Activated B cell treated with CpG ODN at 0.5 μM for 24 hours (primary cell): ENCODE measurements at regions not wholly inside any gene's neighbourhood (a gene's known extent, or its start where the extent isn't known, plus 50 kb on each side); places are given as distances from the start of the nearest gene placed in this dataset.

Experiments
- ATAC-seq: fragments of 200-7000 bp; cut with Tn5 transposase; one replicate; pipeline ENCODE4 v1.10.0; 2021; ENCODE audit warnings: low read depth, mild to moderate bottlenecking, moderate library complexity
- CTCF ChIA-PET: fragments of 350-600 bp; sonication (Branson Sonifier 250); formaldehyde crosslinking; loops from one replicate; lab custom pipeline; 2021; ENCODE audit warnings: antibody characterized with exemption; lab: Charles Lee
- POLR2A ChIA-PET: fragments of 350-600 bp; sonication (Branson Sonifier 250); formaldehyde crosslinking; loops from one replicate; lab custom pipeline; 2021; ENCODE audit warnings: antibody characterized with exemption; lab: Charles Lee
- DNase-seq: peaks from one replicate; pipeline ENCODE4 v3.0.0; 2022
- H3K27ac Mint-ChIP-seq: one replicate; pipeline ENCODE4 v1.8.0; 2020; ENCODE audit warnings: mixed read lengths
- H3K27me3 Mint-ChIP-seq: one replicate; pipeline ENCODE4 v1.8.0; 2021; ENCODE audit warnings: mixed read lengths
- H3K36me3 Mint-ChIP-seq: one replicate; pipeline ENCODE4 v1.8.0; 2021; ENCODE audit warnings: low read depth, mixed read lengths
- H3K4me1 Mint-ChIP-seq: one replicate; pipeline ENCODE4 v1.8.0; 2021; ENCODE audit warnings: mixed read lengths
- H3K4me3 Mint-ChIP-seq: one replicate; pipeline ENCODE4 v1.8.0; 2020; ENCODE audit warnings: mild to moderate bottlenecking, mixed read lengths
- H3K9me3 Mint-ChIP-seq: one replicate; pipeline ENCODE4 v1.8.0; 2020; ENCODE audit warnings: mixed read lengths
- CTCF ChIP-seq: fragments of 200-600 bp; IDR thresholded peaks from one replicate; pipeline ENCODE4 v1.8.0; 2022; ENCODE audit warnings: antibody characterized with exemption, mild to moderate bottlenecking
- intact Hi-C: fragments of 100-400 bp; cut with micrococcal nuclease; formaldehyde crosslinking; loops from one replicate; pipeline ENCODE4 v1.15.1; 2024

- TF ChIP-seq CTCF = no peak
- H3K36me3 Mint-ChIP-seq = no peaks in the 10 kb centered on the region
- DNase-seq (no peak), ATAC-seq (no peak)
- no peak overlapping the region for H3K27ac Mint-ChIP-seq
- no peaks in the 10 kb centered on the region for H3K9me3 Mint-ChIP-seq
- H3K4me3 Mint-ChIP-seq = no peak overlapping the region
- intact Hi-C loops = no loop called here
- H3K27me3 Mint-ChIP-seq = peaks cover 2% of the 10 kb centered on the region
- ChIA-PET POLR2A (no interaction called here), CTCF (no interaction called here)
- no peaks in the 10 kb centered on the region for H3K4me1 Mint-ChIP-seq
Measured at GRCh38 chr9:16136451-16136850, 583.6 kb downstream of the CCDC171 start.

GRCh38 chr9:16136961-16137360, 584.1 kb downstream of the CCDC171 start:
- no peak for TF ChIP-seq CTCF
- no peak for ATAC-seq
- peaks cover 2% of the 10 kb centered on the region for H3K27me3 Mint-ChIP-seq
- no peaks in the 10 kb centered on the region for H3K36me3 Mint-ChIP-seq
- no peak overlapping the region for H3K27ac Mint-ChIP-seq
- DNase-seq = no peak
- ChIA-PET CTCF (no interaction called here), POLR2A (no interaction called here)
- no peaks in the 10 kb centered on the region for H3K9me3 Mint-ChIP-seq
- no peaks in the 10 kb centered on the region for H3K4me1 Mint-ChIP-seq
- no peak overlapping the region for H3K4me3 Mint-ChIP-seq
- intact Hi-C loops = no loop called here

- ChIA-PET POLR2A (no interaction called here), CTCF (no interaction called here)
- H3K9me3 Mint-ChIP-seq = no peaks in the 10 kb centered on the region
- TF ChIP-seq CTCF = no peak
- intact Hi-C loops = no loop called here
- no peaks in the 10 kb centered on the region for H3K4me1 Mint-ChIP-seq
- H3K27ac Mint-ChIP-seq = no peak overlapping the region
- ATAC-seq (no peak), DNase-seq (no peak)
- no peak overlapping the region for H3K4me3 Mint-ChIP-seq
- no peaks in the 10 kb centered on the region for H3K36me3 Mint-ChIP-seq
- H3K27me3 Mint-ChIP-seq = peaks cover under 1% of the 10 kb centered on the region
Measured at GRCh38 chr9:16138561-16139491, 586.0 kb downstream of the CCDC171 start.

GRCh38 chr9:16139774-16140173, 586.9 kb downstream of the CCDC171 start:
- intact Hi-C loops = no loop called here
- H3K4me1 Mint-ChIP-seq = no peaks in the 10 kb centered on the region
- no peak for DNase-seq
- no peaks in the 10 kb centered on the region for H3K27me3 Mint-ChIP-seq
- no peaks in the 10 kb centered on the region for H3K36me3 Mint-ChIP-seq
- TF ChIP-seq CTCF = no peak
- H3K4me3 Mint-ChIP-seq = no peak overlapping the region
- no peak overlapping the region for H3K27ac Mint-ChIP-seq
- ATAC-seq = no peak
- H3K9me3 Mint-ChIP-seq = no peaks in the 10 kb centered on the region
- CTCF ChIA-PET = no interaction called here
- POLR2A ChIA-PET = no interaction called here

GRCh38 chr9:16143310-16143709, 590.5 kb downstream of the CCDC171 start:
- ATAC-seq = no peak
- no peak for DNase-seq
- H3K4me1 Mint-ChIP-seq = no peaks in the 10 kb centered on the region
- H3K27ac Mint-ChIP-seq = no peak overlapping the region
- intact Hi-C loops = no loop called here
- no peaks in the 10 kb centered on the region for H3K36me3 Mint-ChIP-seq
- POLR2A ChIA-PET = no interaction called here
- no peaks in the 10 kb centered on the region for H3K9me3 Mint-ChIP-seq
- H3K4me3 Mint-ChIP-seq = no peak overlapping the region
- TF ChIP-seq CTCF = no peak
- CTCF ChIA-PET = no interaction called here
- H3K27me3 Mint-ChIP-seq = no peaks in the 10 kb centered on the region
